PC-9 (cell line): ENCODE measurements at regions not wholly inside any gene's neighbourhood (a gene's known extent, or its start where the extent isn't known, plus 50 kb on each side); places are given as distances from the start of the nearest gene placed in this dataset.

Experiments
- BruUV-seq: library from RNA; stranded (reverse); fragments of 400-500 nt; replicated peaks from 2 replicates; lab custom pipeline; 2021; lab: Mats Ljungman, UMichigan
- CTCF ChIA-PET: fragments of 300-600 bp; sonication (Branson Sonifier 250); formaldehyde crosslinking; loops from one replicate; lab custom pipeline; 2022; ENCODE audit warnings: antibody characterized with exemption; lab: Charles Lee
- POLR2A ChIA-PET: fragments of 300-600 bp; sonication (Branson Sonifier 250); formaldehyde crosslinking; loops from one replicate; lab custom pipeline; 2022; ENCODE audit warnings: antibody characterized with exemption; ENCODE audit not compliant: unreplicated experiment; lab: Charles Lee
- DNase-seq, 2 experiments: peaks; one replicate each; pipeline versions ENCODE4 v3.0.0 to v3.0.0-alpha.2; 2015 to 2022; ENCODE audit warnings: mixed read lengths in 1 of 2
- H2AFZ ChIP-seq: fragments of 200-600 bp; sonication (generic); 2 replicates; pipeline ENCODE4 v1.8.1; 2017; ENCODE audit warnings: antibody characterized with exemption
- H3F3A ChIP-seq: fragments of 200-600 bp; sonication (generic); 2 replicates; pipeline ENCODE4 v1.8.1; 2017; ENCODE audit warnings: antibody characterized with exemption, mild to moderate bottlenecking, low read depth; ENCODE audit not compliant: insufficient read depth
- H3K27ac ChIP-seq: fragments of 200-600 bp; sonication (generic); 2 replicates; pipeline ENCODE4 v1.6.1; 2016; ENCODE audit warnings: mixed run types
- H3K27me3 ChIP-seq: fragments of 200-600 bp; sonication (generic); 2 replicates; pipeline ENCODE4 v1.6.1; 2016; ENCODE audit warnings: low read depth, mixed run types; ENCODE audit not compliant: insufficient read depth
- H3K36me3 ChIP-seq: fragments of 200-600 bp; sonication (generic); 2 replicates; pipeline ENCODE4 v1.6.1; 2016; ENCODE audit warnings: low read depth, mixed run types
- H3K4me1 ChIP-seq: fragments of 200-600 bp; sonication (generic); replicated peaks from 2 replicates; pipeline ENCODE4 v1.6.1; 2016; ENCODE audit warnings: mixed run types; ENCODE audit not compliant: insufficient read depth
- H3K4me2 ChIP-seq: fragments of 200-600 bp; sonication (generic); 2 replicates; pipeline ENCODE4 v1.6.1; 2017; ENCODE audit warnings: mixed run types
- H3K4me3 ChIP-seq: fragments of 200-600 bp; sonication (generic); 2 replicates; pipeline ENCODE4 v1.6.1; 2016; ENCODE audit warnings: mixed run types
- H3K79me2 ChIP-seq: fragments of 200-600 bp; sonication (generic); 2 replicates; pipeline ENCODE4 v1.6.1; 2017; ENCODE audit warnings: low read depth, mixed run types
- H3K9me2 ChIP-seq: fragments of 200-600 bp; sonication (generic); 2 replicates; pipeline ENCODE4 v1.8.1; 2017; ENCODE audit warnings: mild to moderate bottlenecking; ENCODE audit not compliant: insufficient read depth
- H3K9me3 ChIP-seq: fragments of 200-600 bp; sonication (generic); 2 replicates; pipeline ENCODE4 v1.8.1; 2016; ENCODE audit warnings: low read depth; ENCODE audit not compliant: insufficient read depth
- H4K20me1 ChIP-seq: fragments of 200-600 bp; sonication (generic); 2 replicates; pipeline ENCODE4 v1.8.1; 2017; ENCODE audit not compliant: insufficient read depth
- EZH2 ChIP-seq: fragments of 200-600 bp; sonication (generic); IDR thresholded peaks from 2 replicates; pipeline ENCODE4 v1.8.0; 2017; ENCODE audit warnings: antibody characterized with exemption, low read depth
- intact Hi-C: fragments of 100-400 bp; cut with micrococcal nuclease; formaldehyde crosslinking; loops from one replicate; pipeline ENCODE4 v1.10.0; 2022; ENCODE audit not compliant: unreplicated experiment
- TF ChIP-seq, protein P1 (sequence below): fragments of 200-600 bp; sonication (generic); conservative IDR thresholded peaks from 2 replicates; pipeline ENCODE4 v1.6.1; 2017; ENCODE audit warnings: mixed run types, antibody characterized with exemption, mild to moderate bottlenecking, moderate library complexity

GRCh38 chr5:2136728-2137333 lies 254.1 kb upstream of the IRX4 start:
- no peaks in the 10 kb centered on the region for H4K20me1 ChIP-seq
- intact Hi-C loops: no loop called here
- H3K9me3 ChIP-seq: no peaks in the 10 kb centered on the region
- H3K27me3 ChIP-seq: peaks cover 99% of the 10 kb centered on the region
- no peaks in the 10 kb centered on the region for H3K9me2 ChIP-seq
- CTCF ChIA-PET: no interaction called here
- TF ChIP-seq, protein P1, sequence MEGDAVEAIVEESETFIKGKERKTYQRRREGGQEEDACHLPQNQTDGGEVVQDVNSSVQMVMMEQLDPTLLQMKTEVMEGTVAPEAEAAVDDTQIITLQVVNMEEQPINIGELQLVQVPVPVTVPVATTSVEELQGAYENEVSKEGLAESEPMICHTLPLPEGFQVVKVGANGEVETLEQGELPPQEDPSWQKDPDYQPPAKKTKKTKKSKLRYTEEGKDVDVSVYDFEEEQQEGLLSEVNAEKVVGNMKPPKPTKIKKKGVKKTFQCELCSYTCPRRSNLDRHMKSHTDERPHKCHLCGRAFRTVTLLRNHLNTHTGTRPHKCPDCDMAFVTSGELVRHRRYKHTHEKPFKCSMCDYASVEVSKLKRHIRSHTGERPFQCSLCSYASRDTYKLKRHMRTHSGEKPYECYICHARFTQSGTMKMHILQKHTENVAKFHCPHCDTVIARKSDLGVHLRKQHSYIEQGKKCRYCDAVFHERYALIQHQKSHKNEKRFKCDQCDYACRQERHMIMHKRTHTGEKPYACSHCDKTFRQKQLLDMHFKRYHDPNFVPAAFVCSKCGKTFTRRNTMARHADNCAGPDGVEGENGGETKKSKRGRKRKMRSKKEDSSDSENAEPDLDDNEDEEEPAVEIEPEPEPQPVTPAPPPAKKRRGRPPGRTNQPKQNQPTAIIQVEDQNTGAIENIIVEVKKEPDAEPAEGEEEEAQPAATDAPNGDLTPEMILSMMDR: no peak
- TF ChIP-seq EZH2: no peak
- no peaks in the 10 kb centered on the region for H3K4me1 ChIP-seq
- POLR2A ChIA-PET: no interaction called here
- H3K79me2 ChIP-seq: no peaks in the 10 kb centered on the region
- H3K36me3 ChIP-seq: no peaks in the 10 kb centered on the region
- no peak for DNase-seq
- H3K4me3 ChIP-seq: no peak overlapping the region
- H3F3A ChIP-seq: no peaks in the 10 kb centered on the region
- H3K27ac ChIP-seq: no peak overlapping the region
- no peak overlapping the region for H2AFZ ChIP-seq
- no TSS peak for BruUV-seq
- H3K4me2 ChIP-seq: no peak overlapping the region

GRCh38 chr5:2135833-2136232 lies 253.1 kb upstream of the IRX4 start:
- H3K9me2 ChIP-seq: no peaks in the 10 kb centered on the region
- no peak overlapping the region for H3K27ac ChIP-seq
- CTCF ChIA-PET: no interaction called here
- no peak overlapping the region for H3K4me2 ChIP-seq
- no peak for TF ChIP-seq EZH2
- TF ChIP-seq, protein P1: no peak
- H3K27me3 ChIP-seq: peaks cover 99% of the 10 kb centered on the region
- H3K9me3 ChIP-seq: no peaks in the 10 kb centered on the region
- no peaks in the 10 kb centered on the region for H4K20me1 ChIP-seq
- BruUV-seq: no TSS peak
- POLR2A ChIA-PET: no interaction called here
- H3K79me2 ChIP-seq: no peaks in the 10 kb centered on the region
- H2AFZ ChIP-seq: no peak overlapping the region
- no peak overlapping the region for H3K4me3 ChIP-seq
- no peaks in the 10 kb centered on the region for H3K4me1 ChIP-seq
- intact Hi-C loops: no loop called here
- no peaks in the 10 kb centered on the region for H3K36me3 ChIP-seq
- H3F3A ChIP-seq: no peaks in the 10 kb centered on the region
- DNase-seq: no peak

DNA sequence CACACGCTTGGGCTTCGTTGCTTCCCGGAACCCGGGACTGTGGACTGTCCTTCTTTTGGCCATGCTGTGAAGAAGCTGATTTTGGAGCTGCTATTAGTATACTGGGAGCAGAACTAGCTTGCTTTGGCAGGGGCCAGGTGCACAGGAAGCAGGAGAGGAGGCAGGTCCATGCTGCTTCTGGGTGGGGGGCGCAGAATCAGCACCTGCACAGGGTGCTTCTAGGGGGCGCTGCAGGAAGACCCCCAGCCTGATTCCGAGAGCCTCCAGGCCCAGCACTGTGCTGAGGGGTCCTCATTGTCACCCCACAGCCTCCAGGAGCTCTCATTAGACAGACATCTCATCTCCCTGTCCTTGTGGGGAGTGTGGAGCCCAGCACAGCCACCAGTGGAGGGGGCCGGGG lies 252.6 kb upstream of the IRX4 start:
- H3K4me2 ChIP-seq: no peak overlapping the region
- POLR2A ChIA-PET: no interaction called here
- H3K79me2 ChIP-seq: no peaks in the 10 kb centered on the region
- no peak overlapping the region for H2AFZ ChIP-seq
- no peak for DNase-seq
- BruUV-seq: no TSS peak
- CTCF ChIA-PET: no interaction called here
- no peak for TF ChIP-seq EZH2
- TF ChIP-seq, protein P1: no peak
- intact Hi-C loops: no loop called here
- no peaks in the 10 kb centered on the region for H3F3A ChIP-seq
- no peaks in the 10 kb centered on the region for H3K9me3 ChIP-seq
- no peaks in the 10 kb centered on the region for H3K4me1 ChIP-seq
- H3K27ac ChIP-seq: no peak overlapping the region
- H4K20me1 ChIP-seq: no peaks in the 10 kb centered on the region
- H3K27me3 ChIP-seq: peaks cover 99% of the 10 kb centered on the region
- no peaks in the 10 kb centered on the region for H3K36me3 ChIP-seq
- H3K9me2 ChIP-seq: no peaks in the 10 kb centered on the region
- H3K4me3 ChIP-seq: no peak overlapping the region
